ES-I3 (cell line): ENCODE measurements at regions not wholly inside any gene's neighbourhood (a gene's known extent, or its start where the extent isn't known, plus 50 kb on each side); places are given as distances from the start of the nearest gene placed in this dataset.
"Not testable (repeated sequence)": the region's sequence is repeated elsewhere in the genome, so short reads cannot be mapped to it uniquely, and the experiment has no call there.

Experiments used
- H3K36me3 ChIP-seq: 2 replicates; pipeline ENCODE4 v1.6.1; 2013; ENCODE audit warnings: mild to moderate bottlenecking, low read length, control low read depth, moderate library complexity; ENCODE audit not compliant: insufficient read depth
- H3K4me1 ChIP-seq: 2 replicates; pipeline ENCODE4 v1.6.1; 2013; ENCODE audit warnings: mild to moderate bottlenecking, control low read depth, low read length; ENCODE audit not compliant: insufficient read depth
- H3K9ac ChIP-seq: 2 replicates; pipeline ENCODE4 v1.6.1; 2013; ENCODE audit warnings: low read depth, mild to moderate bottlenecking, low read length, moderate library complexity
- H3K9me3 ChIP-seq: 2 replicates; pipeline ENCODE4 v1.6.1; 2013; ENCODE audit warnings: mild to moderate bottlenecking, low read length, moderate library complexity; ENCODE audit not compliant: control insufficient read depth, insufficient read depth

DNA sequence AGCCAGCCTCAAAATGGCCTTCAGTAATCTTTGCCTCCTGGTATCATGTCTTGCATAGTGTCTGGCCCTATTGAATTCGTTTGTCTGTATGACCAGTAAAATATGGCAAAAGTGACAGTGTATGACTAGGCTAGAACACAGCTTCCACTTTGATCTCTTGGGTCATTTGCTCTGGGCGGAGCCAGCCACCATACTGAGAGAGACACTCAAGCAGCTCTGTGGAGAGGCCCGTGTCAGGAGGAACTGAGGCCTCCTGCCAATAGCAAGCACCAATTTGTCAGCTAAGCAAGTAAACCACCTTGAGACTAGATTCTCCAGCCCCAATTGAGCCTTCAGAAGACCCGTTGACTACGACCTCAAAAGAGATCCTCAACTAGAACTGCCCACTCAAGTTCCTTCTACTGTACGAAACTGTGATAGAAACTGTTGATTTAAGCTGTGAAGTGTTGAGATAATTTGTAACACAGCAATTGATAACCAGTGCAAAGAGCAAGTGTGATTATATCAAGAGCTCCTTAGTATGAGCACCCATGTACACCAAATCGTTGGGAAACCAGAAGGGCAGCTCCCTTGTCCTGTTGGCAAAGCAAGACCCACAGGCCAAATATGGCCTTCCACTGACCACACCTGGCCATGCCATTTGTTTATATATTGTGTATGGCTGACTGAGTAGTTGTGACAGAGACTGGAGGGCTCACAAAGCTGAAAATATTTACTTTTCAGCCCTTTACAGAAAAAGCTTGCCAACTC lies 52.7 kb upstream of the SERBP1 start:
- Histone ChIP-seq H3K9me3 (no peaks in the 10 kb centered on the region), H3K9ac (no peak overlapping the region), H3K4me1 (no peaks in the 10 kb centered on the region), H3K36me3 (no peaks in the 10 kb centered on the region)

DNA sequence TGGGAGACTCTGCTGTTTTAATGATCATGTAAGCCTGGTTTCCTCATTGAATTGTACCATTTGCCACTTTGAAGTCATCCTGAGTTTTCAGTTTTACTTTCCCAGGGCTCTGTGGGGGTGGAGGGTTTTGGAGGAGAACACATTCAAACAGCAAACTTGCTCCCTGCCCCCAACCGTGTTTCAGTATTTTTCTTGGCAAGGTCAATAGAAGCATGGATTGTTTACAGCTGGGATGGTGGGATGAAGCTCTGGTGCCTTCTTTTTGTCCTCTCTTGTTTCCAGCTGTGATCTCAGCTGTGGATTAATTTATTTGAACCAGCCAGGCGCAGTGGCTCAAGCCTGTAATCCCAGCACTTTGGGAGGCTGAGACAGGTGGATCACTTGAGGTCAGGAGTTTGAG lies 54.3 kb upstream of the SERBP1 start:
- H3K9ac ChIP-seq, result no peak overlapping the region
- no peaks in the 10 kb centered on the region for H3K4me1 ChIP-seq

DNA sequence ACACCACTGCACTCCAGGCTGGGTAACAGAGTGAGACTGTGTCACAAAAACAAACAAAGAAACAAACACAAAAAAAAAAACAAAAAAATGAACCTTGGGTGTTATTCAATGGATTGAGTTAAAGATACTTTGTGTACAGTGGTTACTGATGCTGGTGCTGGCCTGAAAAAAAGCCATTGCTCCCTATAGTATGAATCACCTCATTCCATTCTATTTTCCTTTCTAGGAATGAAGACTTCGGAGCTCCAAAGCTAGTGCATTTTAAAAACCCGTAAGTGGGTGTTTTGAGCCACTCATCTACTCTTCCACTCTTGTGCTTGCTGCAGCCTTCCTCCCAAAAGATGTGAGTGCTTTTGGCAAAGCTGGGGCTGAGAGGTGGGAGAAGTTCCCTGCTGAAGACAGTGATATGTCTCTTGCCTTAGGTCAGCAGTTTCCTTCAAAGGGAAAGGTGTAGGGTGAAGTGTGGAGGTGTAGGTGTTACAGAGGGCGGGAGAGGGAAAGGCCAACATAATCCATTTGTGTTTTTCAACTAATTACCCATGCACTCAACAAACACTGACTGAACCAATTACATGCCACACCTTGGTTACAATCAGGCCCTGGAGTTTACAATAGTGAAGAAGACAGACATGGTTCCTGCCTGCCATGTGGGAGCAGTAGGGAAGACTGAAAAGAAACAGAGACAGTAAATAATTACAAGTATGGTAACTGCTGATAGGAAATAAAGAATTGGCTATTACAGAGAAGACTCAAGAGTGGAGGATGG lies 55.0 kb upstream of the SERBP1 start:
- Histone ChIP-seq H3K4me1 (no peaks in the 10 kb centered on the region), H3K36me3 (no peaks in the 10 kb centered on the region), H3K9me3 (no peaks in the 10 kb centered on the region), H3K9ac (no peak overlapping the region)

More for the DNA sequence above, 54.3 kb upstream of the SERBP1 start:
- Histone ChIP-seq H3K36me3 (no peaks in the 10 kb centered on the region), H3K9me3 (no peaks in the 10 kb centered on the region)

DNA sequence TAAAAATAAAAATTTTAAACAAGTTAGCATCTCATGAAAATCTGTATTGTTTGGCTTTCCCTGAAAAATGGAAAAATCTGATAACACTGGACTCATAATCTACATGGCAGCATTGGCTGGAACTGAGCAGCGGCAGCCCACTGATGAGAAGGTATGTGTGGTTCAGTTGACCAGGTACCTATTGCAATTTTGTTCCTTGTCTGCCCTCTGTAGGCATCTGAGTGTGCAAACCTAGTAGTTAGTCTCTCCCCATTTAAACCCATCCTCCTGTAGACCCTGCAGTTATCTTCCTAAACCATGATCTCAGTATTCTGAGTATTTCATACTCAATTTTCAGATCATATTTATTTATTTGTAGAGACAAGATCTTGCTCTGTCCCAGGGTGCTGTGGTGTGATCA lies 59.4 kb upstream of the SERBP1 start:
- Histone ChIP-seq H3K36me3 (no peaks in the 10 kb centered on the region), H3K9me3 (no peaks in the 10 kb centered on the region), H3K9ac (no peak overlapping the region), H3K4me1 (no peaks in the 10 kb centered on the region)

DNA sequence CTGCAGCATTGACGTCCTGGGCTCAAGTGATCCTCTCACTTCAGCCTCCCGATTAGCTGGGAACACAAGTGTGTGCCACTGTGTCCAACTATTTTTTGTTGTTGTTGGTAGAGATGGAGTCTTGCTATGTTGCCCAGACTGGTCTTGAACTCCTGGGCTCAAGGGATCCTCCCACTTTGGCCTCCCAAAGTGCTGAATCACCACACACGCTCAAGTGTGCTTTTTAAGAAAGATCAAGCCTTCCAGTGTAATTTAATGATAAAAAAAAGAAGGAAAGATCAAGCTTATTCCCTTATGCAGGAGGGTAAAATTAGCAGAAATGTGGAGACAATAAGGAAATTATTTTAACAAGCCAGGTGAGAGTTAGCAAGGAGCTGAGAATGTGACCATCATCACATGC lies 61.1 kb upstream of the SERBP1 start:
- Histone ChIP-seq H3K4me1 (no peaks in the 10 kb centered on the region), H3K9ac (no peak overlapping the region), H3K9me3 (no peaks in the 10 kb centered on the region)

DNA sequence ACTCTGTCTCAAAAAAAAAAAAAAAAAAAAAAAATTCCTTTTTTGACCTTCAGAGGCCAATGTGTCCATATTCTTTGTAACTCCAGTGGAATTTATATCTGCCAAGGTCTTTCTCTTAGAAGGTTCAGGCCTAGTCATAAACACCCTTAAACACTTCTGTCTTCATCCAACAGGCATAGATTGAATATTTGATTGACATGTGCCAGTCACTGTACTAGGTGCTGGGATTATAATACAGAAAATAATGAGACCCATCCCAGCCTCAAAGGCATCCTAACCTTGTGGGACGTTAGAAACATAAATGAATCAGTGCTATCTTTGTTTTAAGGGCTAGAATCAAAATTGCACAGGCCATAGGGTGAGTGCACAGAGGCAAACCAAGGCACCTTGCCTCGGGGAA lies 62.9 kb upstream of the SERBP1 start:
- H3K4me1 ChIP-seq, result no peaks in the 10 kb centered on the region
- H3K36me3 ChIP-seq, result no peaks in the 10 kb centered on the region
- H3K9me3 ChIP-seq, result no peaks in the 10 kb centered on the region
- no peak overlapping the region for H3K9ac ChIP-seq

More for the DNA sequence above, 61.1 kb upstream of the SERBP1 start:
- H3K36me3 ChIP-seq, result no peaks in the 10 kb centered on the region

DNA sequence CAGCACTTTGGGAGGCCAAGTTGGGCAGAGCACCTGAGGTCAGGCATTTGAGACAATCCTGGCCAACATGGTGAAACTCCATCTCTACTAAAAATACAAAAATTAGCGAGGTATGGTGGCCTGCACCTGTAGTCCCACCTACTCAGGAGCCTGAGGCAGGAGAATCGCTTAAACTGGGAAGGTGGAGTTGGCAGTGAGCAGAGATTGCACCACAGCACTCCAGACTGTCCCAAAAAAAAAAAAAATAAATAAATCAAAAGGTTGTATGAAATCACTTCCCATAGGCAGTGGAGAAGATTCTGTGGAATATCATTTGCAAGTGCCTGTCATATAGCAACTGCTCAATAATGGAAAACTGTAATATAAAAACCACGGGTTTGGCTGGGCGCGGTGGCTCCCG lies 65.1 kb upstream of the SERBP1 start:
- Histone ChIP-seq H3K36me3 (no peaks in the 10 kb centered on the region), H3K9ac (no peak overlapping the region), H3K4me1 (no peaks in the 10 kb centered on the region), H3K9me3 (no peaks in the 10 kb centered on the region)

DNA sequence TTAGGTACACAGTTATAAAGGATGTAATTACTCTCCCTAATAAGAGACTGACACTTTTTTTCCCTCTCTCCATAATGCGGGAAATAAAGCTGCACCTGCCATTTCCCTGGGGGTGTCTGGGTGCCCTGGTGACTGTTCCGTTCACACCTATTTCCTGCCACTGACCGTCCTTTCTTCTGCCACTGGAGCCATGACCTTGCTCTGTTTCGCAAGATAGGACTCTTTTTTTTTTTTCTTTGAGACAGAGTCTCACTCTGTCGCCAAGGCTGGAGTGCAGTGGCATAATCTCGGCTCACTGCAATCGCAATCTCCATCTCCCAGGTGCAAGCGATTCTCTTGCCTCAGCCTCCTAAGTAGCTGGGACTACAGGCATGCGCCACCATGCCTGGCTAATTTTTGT lies 66.1 kb upstream of the SERBP1 start:
- Histone ChIP-seq H3K36me3 (no peaks in the 10 kb centered on the region), H3K9ac (no peak overlapping the region), H3K9me3 (no peaks in the 10 kb centered on the region), H3K4me1 (no peaks in the 10 kb centered on the region)

DNA sequence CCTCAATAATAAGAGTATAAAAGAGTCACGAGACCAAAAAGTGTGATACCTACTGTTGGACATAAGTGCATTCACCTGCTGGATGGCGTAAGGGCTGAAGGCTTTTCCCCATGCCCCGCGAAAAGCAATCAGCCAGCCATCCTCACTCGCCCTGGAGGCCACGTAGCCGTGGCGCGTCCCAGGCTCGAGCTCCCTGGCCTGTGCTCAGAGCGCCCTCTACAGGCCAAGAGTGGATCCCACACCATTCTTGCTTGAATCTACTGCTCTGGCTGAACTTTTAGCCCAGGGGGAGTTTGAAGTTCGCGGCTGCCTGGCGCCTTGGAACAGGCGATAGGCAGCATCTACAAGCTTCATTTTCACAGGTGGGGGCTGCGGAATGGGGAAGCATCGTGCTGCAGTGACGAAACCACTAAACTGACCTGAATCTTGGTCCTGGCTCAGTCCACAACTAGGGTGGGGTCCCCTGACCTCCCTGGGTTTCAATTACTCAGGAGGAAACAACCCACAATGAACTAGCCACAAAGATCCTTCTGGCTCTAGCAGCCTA lies 70.3 kb upstream of the SERBP1 start:
- Histone ChIP-seq H3K9me3 (no peaks in the 10 kb centered on the region), H3K4me1 (no peaks in the 10 kb centered on the region), H3K9ac (no peak overlapping the region), H3K36me3 (no peaks in the 10 kb centered on the region)

DNA sequence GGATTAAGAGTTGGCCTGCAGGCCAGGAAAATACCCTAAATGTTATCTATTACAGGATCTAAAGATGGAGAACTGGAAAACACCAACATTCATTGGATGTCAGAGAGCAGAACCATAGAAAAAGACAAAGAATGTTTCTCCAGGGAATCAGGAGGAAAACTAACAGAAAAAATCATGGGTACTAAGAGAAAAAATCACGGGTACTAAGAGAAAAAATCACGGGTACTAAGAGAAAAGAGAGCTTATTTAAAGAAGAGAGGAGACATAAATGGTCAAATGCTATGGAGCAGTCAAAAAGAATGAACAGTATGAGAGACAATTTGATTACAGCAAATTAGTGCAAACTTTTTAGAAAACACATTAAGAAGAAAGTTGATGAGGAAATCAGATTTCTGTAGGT lies 73.8 kb upstream of the SERBP1 start:
- Histone ChIP-seq H3K36me3 (no peaks in the 10 kb centered on the region), H3K4me1 (no peaks in the 10 kb centered on the region), H3K9me3 (no peaks in the 10 kb centered on the region), H3K9ac (no peak overlapping the region)

DNA sequence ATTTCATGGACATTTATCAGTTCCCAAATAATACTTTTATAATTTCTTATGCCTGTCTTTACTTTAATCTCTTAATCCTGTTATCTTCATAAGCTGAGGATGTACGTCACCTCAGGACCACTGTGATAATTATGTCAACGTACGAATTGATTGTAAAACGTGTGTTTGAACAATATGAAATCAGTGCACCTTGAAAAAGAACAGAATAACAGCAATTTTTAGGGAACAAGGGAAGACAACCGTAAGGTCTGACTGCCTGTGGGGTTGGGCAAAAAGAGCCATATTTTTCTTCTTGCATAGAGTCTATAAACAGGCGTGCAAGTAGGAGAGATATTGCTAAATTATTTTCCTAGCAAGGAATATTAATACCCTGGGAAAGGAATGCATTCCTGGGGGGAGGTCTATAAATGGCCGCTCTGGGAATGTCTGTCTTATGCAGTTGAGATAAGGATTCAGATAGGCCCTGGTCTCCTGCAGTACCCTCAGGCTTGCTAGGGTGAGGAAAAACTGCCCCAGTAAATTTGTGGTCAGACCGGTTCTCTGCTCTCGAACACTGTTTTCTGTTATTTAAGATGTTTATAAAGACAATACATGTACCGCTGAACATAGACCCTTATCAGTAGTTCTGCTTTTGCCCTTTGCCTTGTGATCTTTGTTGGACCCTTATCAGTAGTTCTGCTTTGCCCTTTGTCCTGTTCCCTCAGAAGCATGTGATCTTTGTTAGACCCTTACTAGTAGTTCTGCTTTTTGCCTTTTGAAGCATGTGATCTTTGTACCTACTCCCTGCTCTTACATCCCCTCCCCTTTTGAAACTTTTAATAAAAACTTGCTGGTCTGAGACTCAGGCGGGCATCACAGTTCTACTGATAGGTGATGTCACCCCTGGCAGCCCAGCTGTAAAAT lies 83.4 kb upstream of the SERBP1 start:
- not testable (repeated sequence) for H3K4me1 ChIP-seq, H3K36me3 ChIP-seq

DNA sequence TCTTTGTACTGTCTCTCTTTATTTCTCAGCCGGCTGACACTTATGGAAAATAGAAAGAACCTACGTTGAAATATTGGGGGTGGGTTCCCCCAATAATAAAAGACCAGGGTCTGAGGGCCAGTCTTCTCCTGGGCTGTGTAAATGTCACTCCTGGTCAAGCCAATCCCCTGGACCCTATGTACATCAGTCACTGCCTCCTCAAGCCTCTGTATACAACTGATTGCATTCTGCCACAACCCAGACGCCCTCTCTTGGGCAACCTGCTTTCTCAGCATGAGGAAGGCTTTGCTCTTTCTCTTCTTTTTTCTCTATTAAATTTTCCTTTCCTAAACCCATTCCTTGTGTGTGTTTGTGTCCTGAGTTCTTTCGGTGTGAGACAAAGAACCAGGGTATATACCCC lies 84.1 kb upstream of the SERBP1 start:
- Histone ChIP-seq H3K9ac (no peak overlapping the region), H3K9me3 (0 out of 2 replicates have a peak, but pooled peaks cover 10% of the 10 kb centered on the region), H3K4me1 (peaks cover 5% of the 10 kb centered on the region; the same call in 1 of the 2 replicates), H3K36me3 (no peaks in the 10 kb centered on the region)

More for the DNA sequence above, 83.4 kb upstream of the SERBP1 start:
- H3K9ac ChIP-seq, H3K9me3 ChIP-seq: not testable (repeated sequence)

DNA sequence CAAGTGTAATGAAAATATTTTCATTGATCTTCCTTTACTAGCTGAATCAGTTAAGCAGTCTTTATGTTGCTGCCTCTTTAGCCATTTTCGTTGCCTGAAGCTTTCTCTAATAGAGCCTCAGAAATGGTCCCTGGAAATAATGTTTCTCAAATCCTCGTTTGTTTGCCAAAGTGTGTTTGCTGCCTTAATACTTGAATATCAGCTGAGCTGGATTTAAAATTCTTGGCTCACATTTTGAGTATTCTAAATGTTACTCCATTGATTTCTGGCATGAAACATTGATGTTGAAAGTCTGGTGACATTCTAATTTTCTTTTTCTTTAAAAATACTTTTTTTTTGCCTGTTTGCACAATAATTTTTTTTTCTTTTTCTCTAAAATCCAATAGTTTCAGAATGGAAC lies 84.6 kb upstream of the SERBP1 start:
- Histone ChIP-seq H3K36me3 (no peaks in the 10 kb centered on the region), H3K4me1 (peaks cover 5% of the 10 kb centered on the region; the same call in 1 of the 2 replicates), H3K9ac (no peak overlapping the region), H3K9me3 (0 out of 2 replicates have a peak, but pooled peaks cover 10% of the 10 kb centered on the region)
